Body of pancreas (tissue), 4 donors: ENCODE measurements at regions not wholly inside any gene's neighbourhood (a gene's known extent, or its start where the extent isn't known, plus 50 kb on each side); places are given as distances from the start of the nearest gene placed in this dataset.

Experiments used
- POLR2A ChIP-seq, 3 donors: fragments of 450-650 bp; IDR thresholded peaks; one replicate each; pipeline ENCODE4 v1.6.1; 2016; ENCODE audit warnings: antibody characterized with exemption in 3 of 3, mild to moderate bottlenecking in 2 of 3
- TF ChIP-seq, protein P1 (sequence below), 7 experiments: fragments of 450-650 bp in 4 of 7; fragments of 200-600 bp in 3 of 7; sonication (generic) in 3 of 7; IDR thresholded peaks; one replicate each; pipeline ENCODE4 v1.5.1; 2016 to 2019; ENCODE audit warnings: antibody characterized with exemption in 7 of 7

DNA sequence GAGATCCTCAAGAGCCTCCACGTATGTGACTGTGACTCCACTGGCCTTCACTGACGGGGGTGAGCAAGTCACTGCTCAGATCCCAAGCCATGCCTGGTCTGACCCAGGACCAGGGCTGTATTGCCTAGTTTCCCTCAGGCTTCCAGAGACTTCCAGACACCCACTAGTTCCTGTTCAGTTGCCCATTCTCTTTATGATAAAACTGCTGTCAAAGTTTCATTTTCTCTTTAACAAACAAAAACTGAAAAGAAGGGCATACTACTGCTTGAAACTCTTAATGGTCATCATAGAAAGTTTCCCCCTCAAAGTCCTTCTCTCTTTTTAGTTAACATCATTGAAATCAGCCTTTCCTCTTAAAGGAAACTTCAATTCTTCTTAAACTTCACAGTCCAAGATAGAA is 105.7 kb upstream of the GHR start:
- TF ChIP-seq, protein P1, sequence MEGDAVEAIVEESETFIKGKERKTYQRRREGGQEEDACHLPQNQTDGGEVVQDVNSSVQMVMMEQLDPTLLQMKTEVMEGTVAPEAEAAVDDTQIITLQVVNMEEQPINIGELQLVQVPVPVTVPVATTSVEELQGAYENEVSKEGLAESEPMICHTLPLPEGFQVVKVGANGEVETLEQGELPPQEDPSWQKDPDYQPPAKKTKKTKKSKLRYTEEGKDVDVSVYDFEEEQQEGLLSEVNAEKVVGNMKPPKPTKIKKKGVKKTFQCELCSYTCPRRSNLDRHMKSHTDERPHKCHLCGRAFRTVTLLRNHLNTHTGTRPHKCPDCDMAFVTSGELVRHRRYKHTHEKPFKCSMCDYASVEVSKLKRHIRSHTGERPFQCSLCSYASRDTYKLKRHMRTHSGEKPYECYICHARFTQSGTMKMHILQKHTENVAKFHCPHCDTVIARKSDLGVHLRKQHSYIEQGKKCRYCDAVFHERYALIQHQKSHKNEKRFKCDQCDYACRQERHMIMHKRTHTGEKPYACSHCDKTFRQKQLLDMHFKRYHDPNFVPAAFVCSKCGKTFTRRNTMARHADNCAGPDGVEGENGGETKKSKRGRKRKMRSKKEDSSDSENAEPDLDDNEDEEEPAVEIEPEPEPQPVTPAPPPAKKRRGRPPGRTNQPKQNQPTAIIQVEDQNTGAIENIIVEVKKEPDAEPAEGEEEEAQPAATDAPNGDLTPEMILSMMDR (IDR thresholded peaks at IDR 0.05), result no peak
- TF ChIP-seq POLR2A (IDR thresholded peaks at IDR 0.05), result no peak
